OCI-M1 (cell line): ENCODE measurements at regions not wholly inside any gene's neighbourhood (a gene's known extent, or its start where the extent isn't known, plus 50 kb on each side); places are given as distances from the start of the nearest gene placed in this dataset.

Experiments
- DNase-seq: peaks from one replicate; lab custom pipeline; 2025; lab: John Stamatoyannopoulos, UW

GRCh38 chr7:68484731-68485130, 1113.5 kb upstream of the AUTS2 start:
- no peak for DNase-seq

- DNase-seq, result no peak
Observed at GRCh38 chr7:68485253-68485917, 1112.9 kb upstream of the AUTS2 start.

- no peak for DNase-seq
Observed at GRCh38 chr7:68488341-68489060, 1109.8 kb upstream of the AUTS2 start.

- DNase-seq, result no peak
Observed at GRCh38 chr7:68491523-68492358, 1106.5 kb upstream of the AUTS2 start.

- DNase-seq, result no peak
Observed at GRCh38 chr7:68492359-68492690, 1106.0 kb upstream of the AUTS2 start.

- DNase-seq, result no peak
Observed at GRCh38 chr7:68503400-68503799, 1094.9 kb upstream of the AUTS2 start.

- DNase-seq, result no peak
Observed at GRCh38 chr7:68504716-68505115, 1093.6 kb upstream of the AUTS2 start.

GRCh38 chr7:68505721-68506120, 1092.6 kb upstream of the AUTS2 start:
- no peak for DNase-seq

GRCh38 chr7:68507668-68508067, 1090.6 kb upstream of the AUTS2 start:
- DNase-seq, result no peak

- no peak for DNase-seq
Observed at GRCh38 chr7:68509054-68509453, 1089.2 kb upstream of the AUTS2 start.

- no peak for DNase-seq
Observed at GRCh38 chr7:68509603-68510002, 1088.7 kb upstream of the AUTS2 start.

GRCh38 chr7:68511281-68511680, 1087.0 kb upstream of the AUTS2 start:
- no peak for DNase-seq

- no peak for DNase-seq
Observed at GRCh38 chr7:68512466-68512865, 1085.8 kb upstream of the AUTS2 start.

- no peak for DNase-seq
Observed at GRCh38 chr7:68518060-68518459, 1080.2 kb upstream of the AUTS2 start.

GRCh38 chr7:68524126-68524525, 1074.1 kb upstream of the AUTS2 start:
- no peak for DNase-seq

GRCh38 chr7:68529221-68529620, 1069.1 kb upstream of the AUTS2 start:
- peak; percentile 23 for DNase-seq

- DNase-seq, result no peak
Observed at GRCh38 chr7:68535266-68535665, 1063.0 kb upstream of the AUTS2 start.

- no peak for DNase-seq
Observed at GRCh38 chr7:68537051-68537773, 1061.1 kb upstream of the AUTS2 start.

GRCh38 chr7:68537774-68538071, 1060.6 kb upstream of the AUTS2 start:
- no peak for DNase-seq

- no peak for DNase-seq
Observed at GRCh38 chr7:68542831-68543230, 1055.4 kb upstream of the AUTS2 start.

GRCh38 chr7:68544851-68545250, 1053.4 kb upstream of the AUTS2 start:
- no peak for DNase-seq

GRCh38 chr7:68547181-68547580, 1051.1 kb upstream of the AUTS2 start:
- no peak for DNase-seq

GRCh38 chr7:68547799-68548198, 1050.5 kb upstream of the AUTS2 start:
- no peak for DNase-seq
